Psoas muscle (tissue), 7 donors: ENCODE measurements at regions not wholly inside any gene's neighbourhood (a gene's known extent, or its start where the extent isn't known, plus 50 kb on each side); places are given as distances from the start of the nearest gene placed in this dataset.

Experiments used
- ATAC-seq, 4 donors: fragments of 200-7000 bp; cut with Tn5 transposase; one replicate each; pipeline ENCODE4 v1.9.1; 2020; ENCODE audit warnings: moderate library complexity in 3 of 4, mild to moderate bottlenecking in 2 of 4
- DNase-seq, 2 donors: peaks; one replicate each; pipeline ENCODE4 v3.0.0-alpha.2; 2020
- H3K27ac ChIP-seq: fragments of 200-600 bp; one replicate; pipeline ENCODE4 v1.8.0; 2022
- H3K27me3 ChIP-seq, 3 donors: fragments of 200-600 bp in 1 of 3; one replicate each; pipeline versions ENCODE4 v1.6.1 to v1.8.0; 2013 to 2022; ENCODE audit warnings: low read length in 2 of 3, mild to moderate bottlenecking in 2 of 3, moderate library complexity in 1 of 3; ENCODE audit not compliant: insufficient read depth in 3 of 3
- H3K36me3 ChIP-seq, 2 donors: fragments of 200-600 bp in 1 of 2; one replicate each; pipeline versions ENCODE4 v1.6.1 to v1.8.0; 2013 to 2022; ENCODE audit warnings: low read depth in 1 of 2, mild to moderate bottlenecking in 1 of 2, moderate library complexity in 1 of 2; ENCODE audit not compliant: insufficient read depth in 1 of 2
- H3K4me1 ChIP-seq: fragments of 200-600 bp; one replicate; pipeline ENCODE4 v1.8.0; 2022
- H3K4me3 ChIP-seq: fragments of 200-600 bp; one replicate; pipeline ENCODE4 v1.8.0; 2022; ENCODE audit warnings: mild to moderate bottlenecking
- H3K9me3 ChIP-seq: fragments of 200-600 bp; one replicate; pipeline ENCODE4 v1.8.0; 2022
- WGBS, 3 donors: extraction: QIAGEN DNeasy Blood & Tissue Kit; methylation state at CpG; one replicate each; pipeline versions ENCODE4 v1.1.6 to v1.1.7; 2013; 5-methylcytosine and 5-hydroxymethylcytosine counted together
- intact Hi-C, 2 donors: fragments of 100-400 bp; cut with DNase I; formaldehyde crosslinking; loops; one replicate each; pipeline versions ENCODE4 v1.11.0 to v1.14.2; 2022
- TF ChIP-seq, protein P1 (sequence below): fragments of 200-600 bp; IDR thresholded peaks from one replicate; pipeline ENCODE4 v1.8.0; 2022; ENCODE audit warnings: antibody characterized with exemption
- donor health status: healthy with polysubstance abuse.
- donor health status: DM: no; HTN: no; CAD: no; lungs with moderate emphysema.
- donor health status: Bipolar disorder and iron deficiency.
- donor health status: healthy.
- donor health status: DM: yes; HTN: yes; CAD: no.
- donor health status: DM: no; HTN: no; CAD: no.
- donor health status: DM: yes; HTN: yes; CAD: no.

DNA sequence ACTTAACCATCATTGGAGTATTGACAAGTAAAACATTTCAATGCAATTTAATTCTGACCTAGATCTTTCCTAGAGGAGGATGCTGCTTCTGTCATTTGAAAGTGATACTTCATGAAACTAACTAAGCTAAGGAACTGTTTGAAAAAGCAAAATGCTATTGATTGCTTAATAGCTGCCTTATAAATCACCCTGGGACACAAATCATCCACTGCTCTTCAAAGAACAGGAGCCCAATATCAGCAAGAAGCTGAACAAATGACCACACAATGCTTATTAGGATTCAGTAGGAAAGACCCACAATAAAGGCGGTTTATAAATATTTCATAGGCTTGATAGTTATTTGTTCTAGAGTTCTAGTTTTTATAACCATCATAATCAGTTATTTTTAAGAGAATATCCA lies 216.3 kb downstream of the TEX36 start:
- WGBS, 3 donors, result 88 to 92% (median 89%) methylated on average over 1 of the region's 1 CpG
- no peaks in the 10 kb centered on the region for H3K9me3 ChIP-seq
- H3K4me1 ChIP-seq, result no peaks in the 10 kb centered on the region
- no peaks in the 10 kb centered on the region for H3K36me3 ChIP-seq
- intact Hi-C loops, result no loop called here
- no peak overlapping the region for H3K4me3 ChIP-seq
- H3K27me3 ChIP-seq, result peaks cover 0 to 3% (median 2%) of the 10 kb centered on the region in 3 donors
- DNase-seq, result no peak
- TF ChIP-seq, protein P1, sequence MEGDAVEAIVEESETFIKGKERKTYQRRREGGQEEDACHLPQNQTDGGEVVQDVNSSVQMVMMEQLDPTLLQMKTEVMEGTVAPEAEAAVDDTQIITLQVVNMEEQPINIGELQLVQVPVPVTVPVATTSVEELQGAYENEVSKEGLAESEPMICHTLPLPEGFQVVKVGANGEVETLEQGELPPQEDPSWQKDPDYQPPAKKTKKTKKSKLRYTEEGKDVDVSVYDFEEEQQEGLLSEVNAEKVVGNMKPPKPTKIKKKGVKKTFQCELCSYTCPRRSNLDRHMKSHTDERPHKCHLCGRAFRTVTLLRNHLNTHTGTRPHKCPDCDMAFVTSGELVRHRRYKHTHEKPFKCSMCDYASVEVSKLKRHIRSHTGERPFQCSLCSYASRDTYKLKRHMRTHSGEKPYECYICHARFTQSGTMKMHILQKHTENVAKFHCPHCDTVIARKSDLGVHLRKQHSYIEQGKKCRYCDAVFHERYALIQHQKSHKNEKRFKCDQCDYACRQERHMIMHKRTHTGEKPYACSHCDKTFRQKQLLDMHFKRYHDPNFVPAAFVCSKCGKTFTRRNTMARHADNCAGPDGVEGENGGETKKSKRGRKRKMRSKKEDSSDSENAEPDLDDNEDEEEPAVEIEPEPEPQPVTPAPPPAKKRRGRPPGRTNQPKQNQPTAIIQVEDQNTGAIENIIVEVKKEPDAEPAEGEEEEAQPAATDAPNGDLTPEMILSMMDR, result no peak
- ATAC-seq, result no peak
- no peak overlapping the region for H3K27ac ChIP-seq

DNA sequence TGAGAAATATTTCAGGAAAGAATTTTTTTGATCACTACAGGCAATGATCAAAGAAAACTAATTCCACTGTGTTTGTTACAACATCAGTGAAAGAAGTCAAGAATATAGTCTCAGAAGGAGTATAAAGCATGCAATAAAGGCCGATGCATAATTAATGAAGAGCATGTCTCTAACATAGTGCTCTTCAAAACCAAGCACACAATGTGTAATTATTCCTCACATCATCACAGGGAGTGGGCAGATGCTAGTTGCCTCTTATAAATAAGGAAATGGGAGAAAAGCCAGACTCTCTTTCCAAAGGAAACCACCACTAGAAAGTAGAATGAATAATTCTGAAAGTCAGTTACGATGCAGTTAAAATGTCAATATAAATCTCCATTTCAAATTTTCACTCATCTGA lies 220.1 kb downstream of the TEX36 start:
- intact Hi-C loops, result no loop called here
- no peak for ATAC-seq
- Histone ChIP-seq H3K9me3 (no peaks in the 10 kb centered on the region), H3K36me3 (no peaks in the 10 kb centered on the region), H3K27me3 (no peaks in the 10 kb centered on the region), H3K4me1 (no peaks in the 10 kb centered on the region), H3K4me3 (no peak overlapping the region), H3K27ac (no peak overlapping the region)
- TF ChIP-seq, protein P1, result no peak
- WGBS, 3 donors, result 85 to 91% (median 87%) methylated on average over 2 of the region's 2 CpGs
- no peak for DNase-seq

DNA sequence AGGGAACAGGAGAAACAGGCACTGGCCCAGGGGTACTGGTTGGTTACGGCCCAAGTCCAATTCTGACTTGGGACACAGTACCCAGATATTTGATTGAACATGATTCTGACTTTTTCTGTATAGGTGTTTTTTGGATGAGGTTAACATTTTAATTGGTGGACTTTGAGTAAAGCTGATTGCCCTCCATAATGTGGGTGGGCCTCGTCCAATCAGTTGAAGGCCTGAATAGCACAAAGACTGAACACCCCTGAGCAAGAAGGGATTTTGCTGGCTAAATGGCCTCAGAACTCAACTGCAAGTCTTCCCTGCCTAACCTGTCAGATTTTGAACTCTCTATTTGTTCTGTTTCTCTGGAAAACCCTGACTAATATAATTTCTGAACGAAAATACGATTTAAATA lies 222.6 kb downstream of the TEX36 start:
- H3K9me3 ChIP-seq, result no peaks in the 10 kb centered on the region
- TF ChIP-seq, protein P1, result no peak
- H3K4me1 ChIP-seq, result no peaks in the 10 kb centered on the region
- H3K36me3 ChIP-seq, result no peaks in the 10 kb centered on the region
- ATAC-seq (no peak), DNase-seq (no peak)
- intact Hi-C loops, result no loop called here
- H3K27ac ChIP-seq, result no peak overlapping the region
- no peak overlapping the region for H3K4me3 ChIP-seq
- peaks cover 0 to 10% (median 0%) of the 10 kb centered on the region in 3 donors for H3K27me3 ChIP-seq
- WGBS, 3 donors, result 95 to 96% (median 95%) methylated on average over 4 of the region's 4 CpGs

DNA sequence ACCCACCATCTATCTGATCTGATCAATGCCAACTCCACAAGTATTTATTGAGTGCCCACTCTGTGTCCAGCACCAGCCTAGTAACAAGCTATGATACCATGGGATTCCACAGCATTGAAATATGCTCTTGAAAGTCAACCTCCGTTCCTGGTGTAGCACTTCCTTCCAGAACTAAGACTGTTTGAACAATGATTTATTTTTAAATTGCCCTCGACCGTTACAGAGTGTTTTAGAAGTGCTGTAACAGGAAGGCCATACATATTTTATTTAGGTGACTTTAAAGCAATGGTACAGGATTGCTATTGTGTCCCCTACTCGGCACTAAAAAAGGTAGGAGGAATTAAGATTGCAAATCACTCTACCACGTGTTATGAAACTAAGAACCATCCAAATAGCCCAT lies 225.6 kb downstream of the TEX36 start:
- TF ChIP-seq, protein P1, result no peak
- Histone ChIP-seq H3K4me1 (no peaks in the 10 kb centered on the region), H3K4me3 (no peak overlapping the region), H3K9me3 (no peaks in the 10 kb centered on the region), H3K36me3 (no peaks in the 10 kb centered on the region), H3K27me3 (peaks cover 0 to 10% (median 0%) of the 10 kb centered on the region in 3 donors), H3K27ac (no peak overlapping the region)
- DNase-seq (no peak), ATAC-seq (no peak)
- intact Hi-C loops, result no loop called here
- WGBS, 3 donors, result 31 to 43% (median 37%) methylated on average over 5 of the region's 5 CpGs

DNA sequence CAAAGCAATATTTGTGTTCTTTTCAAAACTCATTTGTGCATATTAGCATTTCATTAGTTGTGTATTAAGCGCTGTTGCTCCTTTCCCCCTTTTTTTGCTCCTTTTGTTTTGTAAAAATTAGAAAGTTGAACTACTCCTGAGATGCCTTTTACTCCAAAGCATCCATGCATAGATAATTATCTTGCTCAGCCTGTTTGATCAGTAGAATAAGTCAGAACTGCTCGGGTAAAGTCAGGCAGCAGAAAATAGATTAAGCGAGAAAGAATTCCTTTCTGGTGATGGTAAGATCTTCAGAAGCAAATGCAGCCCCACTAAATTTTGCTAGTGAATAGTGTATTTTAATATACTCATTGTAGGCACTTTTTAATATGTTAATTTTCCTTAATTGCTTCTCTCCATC lies 227.1 kb downstream of the TEX36 start:
- ATAC-seq, result no peak
- no peak overlapping the region for H3K4me3 ChIP-seq
- no peaks in the 10 kb centered on the region for H3K4me1 ChIP-seq
- peaks cover 0 to 10% (median 0%) of the 10 kb centered on the region in 3 donors for H3K27me3 ChIP-seq
- no peak for DNase-seq
- 45 to 52% (median 49%) methylated on average over 3 of the region's 3 CpGs for WGBS, 3 donors
- H3K27ac ChIP-seq, result no peak overlapping the region
- H3K9me3 ChIP-seq, result no peaks in the 10 kb centered on the region
- intact Hi-C loops, result no loop called here
- TF ChIP-seq, protein P1, result no peak
- H3K36me3 ChIP-seq, result no peaks in the 10 kb centered on the region
